Epidermal melanocyte (primary cell): ENCODE measurements at regions not wholly inside any gene's neighbourhood (a gene's known extent, or its start where the extent isn't known, plus 50 kb on each side); places are given as distances from the start of the nearest gene placed in this dataset.

ENCODE experiments used
- DNase-seq: peaks from one replicate; pipeline ENCODE4 v3.0.0; 2011; ENCODE audit warnings: low spot score; ENCODE audit not compliant: insufficient read length

GRCh38 chr3:170780955-170781354, 89.0 kb downstream of the RPL22L1 start:
- no peak for DNase-seq

DNA sequence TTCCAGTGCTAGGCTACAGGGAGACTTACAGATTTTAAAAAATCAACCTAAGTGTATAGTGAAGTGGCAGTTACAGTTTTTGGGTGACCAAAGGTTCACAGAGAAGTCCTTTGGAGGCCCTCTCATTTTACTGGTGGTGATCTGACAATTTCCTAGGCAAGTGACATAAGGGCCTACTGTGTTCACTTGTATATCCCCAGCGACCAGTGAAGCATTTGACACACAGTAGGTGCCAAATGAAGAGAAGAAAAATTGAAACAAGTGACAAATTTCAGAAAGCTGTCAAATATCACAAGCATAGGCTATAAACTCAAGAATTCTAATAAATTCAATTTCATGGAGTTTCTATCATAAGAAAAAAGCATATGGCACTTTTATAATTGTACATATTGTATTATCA, 89.5 kb downstream of the RPL22L1 start:
- no peak for DNase-seq

DNA sequence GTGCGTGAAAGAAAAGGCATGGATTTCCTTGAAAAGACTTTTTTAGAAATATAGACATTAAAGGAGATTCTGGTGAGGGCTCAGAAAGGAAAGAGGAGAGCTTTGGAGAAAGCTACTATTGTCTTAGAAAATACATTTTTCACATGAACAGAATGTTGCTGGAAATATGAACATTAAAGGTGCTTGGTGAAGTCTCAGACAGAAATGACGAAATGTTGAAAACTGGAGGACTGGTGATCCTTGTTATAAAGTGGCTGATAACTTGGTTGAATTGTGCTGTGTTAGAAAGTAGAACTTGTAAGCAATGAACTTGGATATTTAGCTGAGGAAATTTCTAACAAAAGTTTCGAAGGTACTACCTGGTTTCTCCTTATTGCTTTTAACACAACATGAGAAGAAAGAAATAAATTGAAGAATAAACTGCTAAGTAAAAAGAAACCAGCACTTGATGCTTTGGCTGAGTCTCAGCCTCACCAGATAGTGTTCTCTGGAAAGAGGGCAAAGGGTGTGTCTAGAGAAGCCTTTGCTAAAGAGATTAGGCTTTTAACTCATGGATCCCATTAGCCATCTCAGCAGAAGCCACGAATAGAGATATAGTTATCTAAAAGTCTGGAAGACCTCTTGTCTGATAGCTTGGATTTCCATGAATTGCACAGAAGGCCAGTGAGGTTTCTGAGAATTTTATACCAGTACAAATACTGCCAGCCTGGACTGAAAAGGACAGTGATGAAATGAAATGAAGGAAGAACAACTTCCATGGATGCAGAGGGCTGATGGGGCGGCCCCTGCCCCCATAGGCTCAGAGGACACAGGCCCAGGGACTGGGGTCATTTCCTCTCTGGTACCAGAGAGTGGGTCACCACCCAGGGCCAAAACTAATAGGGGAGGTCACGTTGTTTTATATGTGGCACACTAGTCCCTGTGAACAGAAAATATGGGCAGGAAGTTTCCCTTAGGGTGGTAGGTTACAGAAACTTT, 91.5 kb downstream of the RPL22L1 start:
- no peak for DNase-seq

DNA sequence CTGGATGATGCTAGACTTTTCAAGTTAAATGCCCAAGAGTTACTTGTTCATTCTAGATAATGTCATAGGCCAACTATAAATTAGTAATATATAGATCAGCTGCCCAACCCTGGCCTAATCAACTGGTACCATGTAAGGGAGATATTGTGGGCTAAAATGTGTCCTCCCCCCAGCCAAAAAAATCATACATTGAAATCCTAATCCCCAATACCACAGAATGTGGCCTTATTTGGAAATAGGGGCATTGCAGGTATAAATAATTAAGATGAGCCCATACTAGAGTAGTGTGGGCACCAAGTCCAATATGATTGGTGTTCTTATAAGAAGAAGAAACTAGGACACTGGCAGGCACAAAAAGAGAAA, 92.5 kb downstream of the RPL22L1 start:
- DNase-seq = no peak

DNA sequence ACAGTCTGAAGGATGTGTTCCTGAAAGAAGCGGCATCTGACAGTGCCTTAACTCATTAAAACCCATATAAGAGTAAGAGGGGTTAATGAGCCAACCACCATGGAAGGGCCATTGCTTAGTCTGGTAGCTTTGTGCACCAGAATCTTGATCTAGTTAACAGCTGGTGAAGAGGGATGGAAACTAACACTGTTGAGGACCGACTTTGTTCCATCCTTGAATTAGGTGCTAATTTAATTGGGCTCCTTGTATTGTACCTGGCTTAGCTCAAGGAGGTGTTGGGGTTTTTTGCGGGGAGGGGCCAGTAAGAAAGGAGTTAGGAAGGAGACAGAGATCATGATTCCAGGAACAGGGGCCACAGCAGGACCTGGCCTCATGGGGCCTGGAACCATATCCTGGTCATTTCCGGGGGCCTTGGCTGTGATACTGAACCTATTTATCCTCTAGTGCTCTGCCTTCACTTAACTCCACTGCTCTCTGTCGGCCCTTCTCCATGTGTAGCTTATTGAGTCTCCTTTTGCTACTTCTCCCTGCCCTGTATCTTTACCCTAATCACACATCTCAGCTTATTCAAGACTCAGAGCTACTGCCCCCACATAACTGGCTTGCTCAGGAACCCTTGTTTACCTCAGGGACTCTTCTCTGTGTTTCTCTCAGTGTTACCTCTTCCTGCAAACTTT, 93.0 kb downstream of the RPL22L1 start:
- DNase-seq = no peak

DNA sequence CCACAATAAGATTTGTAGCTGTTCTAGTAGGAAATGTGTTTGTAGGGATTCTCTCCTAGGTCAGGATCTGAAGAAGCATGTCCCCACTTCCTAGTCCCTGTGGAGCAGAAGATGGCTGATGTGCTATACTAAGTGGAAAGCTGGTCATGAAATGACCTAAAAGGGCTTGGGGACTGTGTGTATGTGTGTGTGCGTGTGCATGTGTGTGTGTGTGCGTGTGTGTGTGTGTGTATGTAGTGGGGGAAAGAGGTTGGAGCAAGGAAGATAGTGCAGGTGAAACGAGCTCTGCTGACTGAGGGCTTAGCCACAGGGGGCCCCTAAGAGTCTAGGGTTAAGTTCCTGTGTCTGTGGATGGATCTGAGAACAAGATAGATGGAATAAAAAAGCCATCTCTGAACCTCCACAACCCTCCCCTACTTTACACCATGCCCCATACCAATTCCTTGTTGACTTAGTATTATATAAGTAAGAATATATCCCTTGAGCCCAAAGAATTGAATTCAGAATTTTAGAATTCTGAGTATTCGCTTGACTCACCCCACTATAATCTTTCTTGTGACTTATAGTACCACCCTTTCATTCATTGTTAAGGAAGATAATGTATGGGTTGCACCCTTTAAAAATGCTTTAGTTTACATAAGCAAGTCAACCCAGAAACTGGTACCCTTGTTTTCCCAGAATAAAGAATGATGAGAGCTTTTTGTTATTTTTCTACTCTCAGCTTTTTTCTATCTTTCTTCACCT, 96.1 kb downstream of the RPL22L1 start:
- DNase-seq = no peak

DNA sequence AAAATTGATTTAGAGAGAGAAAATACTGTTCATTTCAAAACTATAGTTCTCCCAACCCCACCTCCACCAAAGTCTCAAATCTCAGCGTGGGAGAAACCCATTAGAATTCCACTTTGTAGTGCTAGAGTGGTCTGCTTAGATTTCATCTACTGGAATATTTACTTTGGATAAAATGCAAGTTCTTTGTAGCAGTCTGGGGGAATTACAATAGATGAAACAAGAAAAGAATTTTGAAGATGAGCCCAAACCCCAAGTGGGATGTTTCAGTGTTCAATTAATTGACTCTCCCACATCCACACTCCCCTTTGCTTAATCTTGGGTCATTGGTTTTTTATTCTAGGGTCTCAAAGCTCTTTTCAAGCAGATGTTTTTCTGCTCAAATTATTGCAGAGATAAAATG, 97.8 kb downstream of the RPL22L1 start:
- no peak for DNase-seq

DNA sequence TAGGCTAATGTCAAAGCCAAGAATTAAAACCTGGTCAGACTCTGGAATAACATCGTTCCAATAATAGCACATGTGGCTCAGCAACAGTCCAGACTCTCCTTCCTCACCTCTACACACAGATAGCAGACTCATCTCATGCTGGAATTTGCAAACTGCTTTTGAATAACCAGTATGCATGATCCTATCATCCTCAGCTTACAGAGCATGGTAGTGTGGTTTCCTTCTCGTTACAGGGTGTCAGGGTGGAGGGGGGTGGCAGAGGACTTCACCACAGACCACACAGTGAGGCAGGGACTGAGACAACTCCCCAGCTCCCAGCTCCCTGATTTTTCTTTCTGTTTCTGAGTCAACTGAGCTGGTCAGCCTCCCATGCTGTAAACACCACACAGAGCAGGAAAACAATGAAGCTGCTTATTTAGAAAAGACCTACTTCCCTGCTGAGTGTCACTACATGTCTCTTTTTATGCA, 101.6 kb downstream of the RPL22L1 start:
- DNase-seq = no peak

- DNase-seq = no peak
Observed at GRCh38 chr3:170767576-170767941, 102.4 kb downstream of the RPL22L1 start.

DNA sequence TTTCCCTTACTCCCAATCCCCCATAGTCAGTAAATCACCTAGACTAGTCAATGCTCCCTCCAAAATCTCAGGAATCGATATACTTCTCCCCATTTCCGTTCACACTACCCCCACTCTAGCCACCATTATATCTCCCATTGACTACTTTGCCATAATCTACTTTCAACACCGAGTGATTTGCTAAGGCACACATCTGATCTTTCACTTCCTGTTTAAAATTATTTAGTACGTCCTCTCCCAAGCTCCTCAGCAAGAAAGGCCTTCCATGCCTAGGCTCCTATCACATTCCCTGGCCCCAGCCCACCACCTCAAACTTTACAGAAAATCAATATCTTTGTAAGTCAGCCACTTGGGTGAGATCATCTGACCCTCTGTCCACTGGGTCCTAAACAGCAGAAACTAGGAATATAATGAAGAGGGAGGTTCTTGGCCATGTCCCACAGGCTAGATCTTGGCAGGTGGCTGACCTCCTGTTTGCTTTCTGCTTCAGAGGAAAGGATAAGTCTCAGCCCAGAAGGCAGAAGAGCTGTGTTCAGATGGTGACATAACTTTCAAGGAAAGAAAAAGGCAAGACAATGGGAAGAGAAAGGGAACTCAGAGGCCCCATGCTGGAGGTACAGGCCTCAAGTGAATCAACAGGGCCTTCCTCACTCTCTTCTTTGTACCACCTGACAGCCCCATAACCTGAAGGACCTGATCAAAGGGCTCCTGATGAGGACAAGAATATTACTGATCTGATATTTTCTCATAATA, 103.0 kb downstream of the RPL22L1 start:
- no peak for DNase-seq

DNA sequence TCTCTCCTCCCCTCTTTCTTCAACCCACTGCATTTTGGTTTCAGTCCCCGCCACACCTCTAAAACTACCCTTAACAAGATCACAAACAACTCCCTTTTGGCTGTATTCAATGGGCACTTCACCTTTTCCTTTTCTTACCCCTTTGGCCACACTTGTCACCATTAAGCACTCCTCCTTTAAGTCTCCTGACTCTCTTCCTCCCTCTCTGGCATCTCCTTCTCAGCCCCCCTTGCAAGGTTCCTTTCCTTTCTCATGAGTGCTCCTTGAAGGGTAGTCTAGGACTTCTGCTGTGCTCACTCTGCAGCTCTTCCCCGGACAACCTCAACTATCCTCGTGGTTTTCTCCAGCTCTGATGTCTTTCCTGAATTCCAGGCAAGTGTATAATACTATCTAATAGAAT, 103.7 kb downstream of the RPL22L1 start:
- DNase-seq = no peak

DNA sequence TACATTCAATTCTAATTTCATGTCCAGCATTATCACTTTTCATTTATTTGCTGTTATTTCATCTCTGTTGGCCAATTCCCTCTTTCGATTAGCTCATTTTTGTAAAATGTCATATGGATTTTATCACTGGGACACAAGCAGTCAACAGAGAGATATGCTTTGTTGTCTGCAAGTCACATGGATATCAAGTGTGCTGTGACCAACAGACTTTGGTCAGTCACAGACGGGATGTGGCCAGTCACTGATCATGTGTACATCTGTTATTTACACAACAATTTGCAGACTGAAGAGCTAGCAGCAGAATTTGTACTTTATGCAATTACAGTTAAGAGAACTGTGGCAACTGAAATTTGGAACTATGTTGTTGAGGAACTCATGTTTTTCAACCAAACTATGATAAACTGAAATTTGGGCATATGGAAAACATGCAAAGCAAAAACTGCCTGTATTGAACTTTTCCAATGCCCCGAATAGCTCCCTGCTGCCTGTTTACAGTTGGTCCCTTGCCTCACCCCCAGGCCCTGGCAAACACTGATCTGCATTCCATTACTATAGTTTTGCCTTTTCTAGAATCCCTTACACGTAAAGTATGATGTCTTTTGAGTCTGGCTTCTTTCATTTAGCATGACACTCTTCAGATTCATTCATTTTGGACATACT, 104.4 kb downstream of the RPL22L1 start:
- no peak for DNase-seq

DNA sequence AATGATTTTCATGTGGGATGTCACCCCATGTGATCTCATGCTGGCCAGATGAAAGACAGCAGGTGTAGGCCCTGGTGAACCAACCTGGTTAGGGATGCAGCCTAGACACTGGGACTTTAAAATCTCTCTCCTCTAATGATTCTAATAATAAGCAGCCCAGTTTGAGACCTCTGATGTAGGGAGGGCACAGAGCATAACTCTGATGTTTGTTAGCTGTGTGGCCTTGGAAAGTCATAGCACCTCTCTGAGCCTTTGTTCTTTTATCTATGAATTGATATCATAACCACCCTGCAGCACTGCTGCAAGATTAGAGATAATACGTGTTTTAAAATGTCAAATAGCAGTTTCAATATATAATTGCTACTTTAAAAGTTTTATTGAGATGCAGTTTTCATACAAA, 106.0 kb downstream of the RPL22L1 start:
- DNase-seq = no peak

GRCh38 chr3:170762064-170762463, 107.9 kb downstream of the RPL22L1 start:
- no peak for DNase-seq

DNA sequence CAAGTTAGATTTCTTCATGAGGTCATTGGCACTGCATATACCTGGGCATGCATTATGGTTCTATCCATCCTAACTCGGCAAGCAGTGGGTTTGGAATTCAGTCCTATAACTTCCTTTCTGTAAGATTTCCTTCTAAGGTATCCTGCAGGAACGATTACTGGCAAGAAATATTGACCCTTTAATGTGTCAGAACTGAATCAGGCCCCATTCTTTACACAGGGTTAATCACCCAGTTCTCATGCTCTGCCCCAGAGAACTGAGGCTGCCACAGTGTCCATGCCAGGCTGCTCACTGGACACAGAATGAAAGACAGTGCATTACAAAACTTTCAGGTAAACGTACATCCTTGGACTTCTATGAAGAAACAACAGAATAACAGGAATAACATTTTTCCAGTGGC, 108.9 kb downstream of the RPL22L1 start:
- DNase-seq = no peak

DNA sequence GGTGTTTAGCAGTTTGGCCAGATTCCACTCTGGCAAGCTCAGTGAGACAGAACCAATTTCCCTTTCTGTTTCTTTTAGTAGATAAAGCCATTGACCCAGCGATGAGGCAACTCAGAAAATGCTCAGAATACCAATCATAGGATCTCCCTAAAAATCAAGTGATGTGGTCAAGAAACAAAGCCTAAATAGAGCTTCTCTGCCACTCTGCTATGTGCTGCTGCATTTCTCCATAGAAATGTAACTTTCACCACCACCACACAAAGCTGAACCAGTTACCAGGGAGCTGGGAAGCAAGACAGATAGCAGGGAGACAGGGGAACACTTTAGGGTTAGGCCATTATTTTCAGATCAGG, 109.8 kb downstream of the RPL22L1 start:
- no peak for DNase-seq

GRCh38 chr3:170759511-170760173, 110.4 kb downstream of the RPL22L1 start:
- no peak for DNase-seq

DNA sequence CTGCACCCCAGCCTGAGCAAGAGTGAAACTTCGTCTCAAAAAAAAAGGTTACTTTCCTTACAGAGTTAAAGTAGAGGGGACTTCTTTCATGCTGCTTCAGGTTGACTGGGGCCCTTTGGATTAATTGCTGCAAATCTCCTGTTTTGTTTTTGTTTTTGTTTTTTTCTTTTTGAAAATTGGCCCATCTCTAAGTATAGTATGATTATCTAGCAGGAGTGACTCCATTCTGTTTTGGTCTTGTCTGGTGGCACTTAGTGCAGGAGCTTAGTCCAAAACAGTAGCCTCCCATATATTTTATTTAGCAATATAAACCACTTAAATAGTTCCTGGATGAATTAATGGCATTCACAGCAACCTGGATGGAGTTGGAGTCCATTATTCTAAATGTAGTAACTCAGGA, 113.0 kb downstream of the RPL22L1 start:
- no peak for DNase-seq

GRCh38 chr3:170754311-170754693, 115.7 kb downstream of the RPL22L1 start:
- no peak for DNase-seq
